ENCODE measurements at regions not wholly inside any gene's neighbourhood (a gene's known extent, or its start where the extent isn't known, plus 50 kb on each side); places are given as distances from the start of the nearest gene placed in this dataset.

DNA sequence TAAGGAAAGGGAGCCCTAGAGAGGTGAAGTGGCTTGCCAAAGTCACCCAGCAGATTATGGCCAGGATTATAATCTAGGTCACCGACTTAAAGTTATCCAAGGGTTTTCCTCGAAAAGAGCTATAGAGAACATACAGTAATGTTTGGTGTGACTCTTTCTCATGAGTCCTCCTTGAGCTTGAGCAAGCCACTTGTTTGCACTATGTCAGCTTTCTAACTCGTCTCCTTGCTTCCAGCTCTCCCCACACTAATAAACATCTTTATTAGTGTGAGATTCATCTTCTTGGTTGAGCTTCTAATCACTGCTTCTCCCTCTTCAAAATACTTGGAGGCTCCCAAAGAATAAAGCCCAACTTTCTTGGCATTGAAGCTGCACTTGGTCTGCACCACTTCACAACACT is 390.0 kb upstream of the USP24 start:
- no peak for DNase-seq (ENCODE audit: low spot score)
- TF ChIP-seq, protein P1, sequence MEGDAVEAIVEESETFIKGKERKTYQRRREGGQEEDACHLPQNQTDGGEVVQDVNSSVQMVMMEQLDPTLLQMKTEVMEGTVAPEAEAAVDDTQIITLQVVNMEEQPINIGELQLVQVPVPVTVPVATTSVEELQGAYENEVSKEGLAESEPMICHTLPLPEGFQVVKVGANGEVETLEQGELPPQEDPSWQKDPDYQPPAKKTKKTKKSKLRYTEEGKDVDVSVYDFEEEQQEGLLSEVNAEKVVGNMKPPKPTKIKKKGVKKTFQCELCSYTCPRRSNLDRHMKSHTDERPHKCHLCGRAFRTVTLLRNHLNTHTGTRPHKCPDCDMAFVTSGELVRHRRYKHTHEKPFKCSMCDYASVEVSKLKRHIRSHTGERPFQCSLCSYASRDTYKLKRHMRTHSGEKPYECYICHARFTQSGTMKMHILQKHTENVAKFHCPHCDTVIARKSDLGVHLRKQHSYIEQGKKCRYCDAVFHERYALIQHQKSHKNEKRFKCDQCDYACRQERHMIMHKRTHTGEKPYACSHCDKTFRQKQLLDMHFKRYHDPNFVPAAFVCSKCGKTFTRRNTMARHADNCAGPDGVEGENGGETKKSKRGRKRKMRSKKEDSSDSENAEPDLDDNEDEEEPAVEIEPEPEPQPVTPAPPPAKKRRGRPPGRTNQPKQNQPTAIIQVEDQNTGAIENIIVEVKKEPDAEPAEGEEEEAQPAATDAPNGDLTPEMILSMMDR (IDR thresholded peaks at IDR 0.05; ENCODE audit: extremely low read depth, insufficient read depth, missing control alignments), result no peak
- in situ Hi-C loops (cut with MboI; ENCODE audit: low pct_unique_long_range_greater_than_20kb, low sequenced_read_pairs, unreplicated experiment), result no loop called here

DNA sequence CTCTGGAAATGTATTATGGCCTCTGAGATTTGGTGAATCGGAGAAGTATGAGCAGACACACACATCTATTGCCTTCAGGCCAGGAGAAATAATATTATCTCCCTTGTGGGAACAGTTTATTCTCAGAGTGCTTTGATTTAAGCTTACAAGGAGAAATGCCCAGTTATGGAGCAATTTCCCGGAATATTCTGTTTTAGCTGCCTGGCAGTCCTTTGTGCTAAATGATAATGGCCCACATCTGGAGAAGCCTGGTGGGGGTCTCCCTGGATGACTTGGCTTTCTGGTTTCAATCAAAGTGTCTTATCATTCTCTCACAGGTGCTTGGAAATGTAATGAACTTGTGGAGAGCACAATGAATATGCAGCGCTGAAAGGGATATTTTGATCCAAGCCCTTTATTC is 389.6 kb upstream of the USP24 start:
- no peak for DNase-seq (ENCODE audit: low spot score)
- in situ Hi-C loops (cut with MboI; ENCODE audit: low pct_unique_long_range_greater_than_20kb, low sequenced_read_pairs, unreplicated experiment), result no loop called here
- TF ChIP-seq, protein P1 (IDR thresholded peaks at IDR 0.05; ENCODE audit: extremely low read depth, insufficient read depth, missing control alignments), result no peak

DNA sequence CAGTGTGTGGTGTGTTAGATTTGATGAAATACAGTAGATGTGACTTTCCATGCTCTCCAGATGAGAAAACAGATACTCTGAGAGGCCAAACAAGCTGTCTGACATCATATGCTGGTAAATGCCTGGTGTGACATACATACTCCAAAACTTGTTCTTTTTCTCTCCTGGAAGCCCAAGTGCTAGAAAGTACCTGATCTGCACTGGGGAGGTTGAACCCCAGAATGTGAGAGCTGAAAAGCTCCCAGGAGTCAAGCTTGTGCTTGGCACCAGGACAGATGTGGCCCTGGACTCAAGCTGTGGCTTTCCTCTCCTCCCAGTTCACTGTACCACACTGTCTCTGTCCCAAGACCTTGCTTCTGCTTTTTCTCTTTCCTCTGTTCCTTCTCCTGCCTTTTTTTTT is 389.0 kb upstream of the USP24 start:
- no peak for DNase-seq (ENCODE audit: low spot score)
- TF ChIP-seq, protein P1 (IDR thresholded peaks at IDR 0.05; ENCODE audit: extremely low read depth, insufficient read depth, missing control alignments), result no peak
- in situ Hi-C loops (cut with MboI; ENCODE audit: low pct_unique_long_range_greater_than_20kb, low sequenced_read_pairs, unreplicated experiment), result no loop called here

DNA sequence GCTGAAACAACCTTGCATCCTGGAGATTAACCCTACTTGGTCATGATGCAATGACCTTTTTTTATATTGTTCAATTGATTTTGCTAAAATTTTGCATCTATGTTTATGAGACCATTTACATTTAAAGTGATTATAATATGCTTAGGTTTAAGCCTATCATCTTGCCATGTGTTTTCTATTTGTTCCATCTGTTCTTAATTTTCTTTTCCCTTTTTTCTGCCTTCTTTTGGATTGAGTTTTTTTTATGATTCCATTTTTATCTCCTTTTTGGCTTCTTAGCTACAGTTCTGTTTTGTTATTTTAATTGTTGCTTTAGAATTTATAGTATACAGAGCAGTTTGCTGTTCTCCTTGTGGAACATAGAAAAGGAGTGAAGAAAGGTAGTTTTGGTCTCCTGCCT is 385.1 kb upstream of the USP24 start:
- TF ChIP-seq, protein P1 (IDR thresholded peaks at IDR 0.05; ENCODE audit: extremely low read depth, insufficient read depth, missing control alignments), result no peak
- DNase-seq (ENCODE audit: low spot score), result no peak
- in situ Hi-C loops (cut with MboI; ENCODE audit: low pct_unique_long_range_greater_than_20kb, low sequenced_read_pairs, unreplicated experiment), result no loop called here

DNA sequence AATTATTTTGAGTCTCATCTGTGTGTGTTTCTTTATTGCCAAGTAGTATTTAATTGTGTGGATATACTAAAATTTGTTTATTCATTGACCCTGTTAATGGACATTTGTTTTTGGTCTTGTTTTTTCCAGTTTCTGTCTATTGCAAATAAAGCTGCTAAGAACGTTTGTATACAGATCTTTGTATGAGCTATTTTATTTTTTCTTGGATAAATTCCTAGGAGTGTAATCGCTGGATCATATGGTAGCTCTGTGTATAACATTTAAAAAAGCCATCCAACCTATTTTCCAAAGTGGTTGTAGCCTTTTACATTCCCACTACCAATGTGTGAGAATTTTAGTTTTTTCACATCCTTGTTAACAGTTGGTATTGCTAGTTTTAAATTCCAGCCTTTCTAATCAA is 382.7 kb upstream of the USP24 start:
- TF ChIP-seq, protein P1 (IDR thresholded peaks at IDR 0.05; ENCODE audit: extremely low read depth, insufficient read depth, missing control alignments), result no peak
- in situ Hi-C loops (cut with MboI; ENCODE audit: low pct_unique_long_range_greater_than_20kb, low sequenced_read_pairs, unreplicated experiment), result no loop called here
- DNase-seq (ENCODE audit: low spot score), result no peak

DNA sequence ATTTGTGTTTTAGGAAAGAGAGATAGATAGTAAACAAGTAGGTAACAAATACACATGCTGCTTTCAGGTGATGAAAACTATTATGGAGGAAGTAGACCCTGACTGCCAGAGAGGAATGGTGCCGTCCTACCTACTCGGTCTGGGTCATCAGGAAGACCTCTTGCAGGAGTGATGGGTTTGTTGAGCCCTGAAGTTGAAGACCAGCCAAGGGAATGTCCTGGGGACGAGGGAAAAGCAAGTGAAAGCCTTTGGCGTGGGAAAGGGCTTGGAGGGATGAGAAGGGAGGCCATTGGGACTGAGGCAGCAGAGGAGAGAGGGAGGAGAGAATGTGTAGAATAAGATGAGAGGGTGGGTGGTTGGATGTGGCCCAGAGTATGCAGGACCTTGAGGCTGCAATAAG is 379.5 kb upstream of the USP24 start:
- TF ChIP-seq, protein P1 (IDR thresholded peaks at IDR 0.05; ENCODE audit: extremely low read depth, insufficient read depth, missing control alignments), result no peak
- in situ Hi-C loops (cut with MboI; ENCODE audit: low pct_unique_long_range_greater_than_20kb, low sequenced_read_pairs, unreplicated experiment), result no loop called here
- DNase-seq (ENCODE audit: low spot score), result no peak

DNA sequence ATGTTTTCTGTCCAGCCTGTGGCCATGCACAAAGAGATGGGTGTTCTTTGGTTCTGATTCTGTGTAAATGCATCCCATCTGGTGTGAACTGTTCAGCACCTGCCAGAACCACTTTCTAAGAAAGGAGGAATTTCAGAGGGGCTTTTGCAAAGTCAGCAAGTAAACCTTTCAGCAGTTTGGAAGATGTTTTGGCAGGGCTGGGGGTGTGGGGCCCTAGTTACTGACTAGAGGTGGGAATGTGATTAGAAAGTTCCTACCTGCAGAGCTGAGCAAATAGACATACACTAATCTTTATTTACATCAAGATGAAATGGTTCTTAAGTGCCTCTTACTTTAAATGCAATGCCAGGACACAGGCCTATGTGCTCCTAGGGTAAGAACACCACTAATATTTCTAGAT is 378.1 kb upstream of the USP24 start:
- DNase-seq (ENCODE audit: low spot score), result no peak
- in situ Hi-C loops (cut with MboI; ENCODE audit: low pct_unique_long_range_greater_than_20kb, low sequenced_read_pairs, unreplicated experiment), result no loop called here
- TF ChIP-seq, protein P1 (IDR thresholded peaks at IDR 0.05; ENCODE audit: extremely low read depth, insufficient read depth, missing control alignments), result no peak
